ENCODE measurements at regions not wholly inside any gene's neighbourhood (a gene's known extent, or its start where the extent isn't known, plus 50 kb on each side); places are given as distances from the start of the nearest gene placed in this dataset.

GRCh38 chr22:23405366-23405851, 174.7 kb downstream of the IGLL1 start:
- no peak for DNase-seq

- DNase-seq = no peak
These were observed 175.3 kb downstream of the IGLL1 start for GRCh38 chr22:23404689-23405365.

GRCh38 chr22:23403720-23404688, 176.1 kb downstream of the IGLL1 start:
- DNase-seq = no peak

GRCh38 chr22:23403152-23403719, 176.9 kb downstream of the IGLL1 start:
- DNase-seq = no peak

GRCh38 chr22:23402275-23403151, 177.6 kb downstream of the IGLL1 start:
- DNase-seq = peak; percentile 7

GRCh38 chr22:23401910-23402274, 178.2 kb downstream of the IGLL1 start:
- DNase-seq = no peak

- no peak for DNase-seq
These were observed 178.8 kb downstream of the IGLL1 start for GRCh38 chr22:23401111-23401909.

GRCh38 chr22:23400286-23400981, 179.7 kb downstream of the IGLL1 start:
- DNase-seq = no peak

- no peak for DNase-seq
These were observed 180.5 kb downstream of the IGLL1 start for GRCh38 chr22:23399367-23400285.

GRCh38 chr22:23398701-23399366, 181.3 kb downstream of the IGLL1 start:
- DNase-seq = no peak

- DNase-seq = no peak
These were observed 182.2 kb downstream of the IGLL1 start for GRCh38 chr22:23397613-23398567.

- no peak for DNase-seq
These were observed 183.0 kb downstream of the IGLL1 start for GRCh38 chr22:23397008-23397612.

GRCh38 chr22:23396362-23397007, 183.6 kb downstream of the IGLL1 start:
- no peak for DNase-seq

- DNase-seq = no peak
These were observed 184.3 kb downstream of the IGLL1 start for GRCh38 chr22:23395530-23396361.

- DNase-seq = no peak
These were observed 185.4 kb downstream of the IGLL1 start for GRCh38 chr22:23394525-23395326.

Measured in activated effector memory CD4-positive, alpha-beta T cell treated with Interleukin-2 at 50 U/mL for 16 hours (primary cell).